ENCODE measurements at regions not wholly inside any gene's neighbourhood (a gene's known extent, or its start where the extent isn't known, plus 50 kb on each side); places are given as distances from the start of the nearest gene placed in this dataset.

GRCh38 chr21:28325618-28326017 lies 667.1 kb downstream of the LTN1 start:
- intact Hi-C loops (cut with micrococcal nuclease): no loop called here
- H3K27ac Mint-ChIP-seq: no peak overlapping the region
- Histone ChIP-seq H3K4me3 (ENCODE audit: control extremely low read depth in 1 of 5, extremely low read depth in 1 of 5, insufficient read depth in 1 of 5, low read depth in 2 of 5, low read length in 4 of 5) (no peak overlapping the region), H3K4me2 (replicated peaks; ENCODE audit: low read depth, low read length, poor library complexity, severe bottlenecking) (no peak overlapping the region), H2AFZ (ENCODE audit: insufficient read depth, low read depth, low read length, poor library complexity, severe bottlenecking) (no peak overlapping the region), H3K36me3 (replicated peaks in 1 of 2; ENCODE audit: control extremely low read depth in 1 of 2, control insufficient read depth in 1 of 2, extremely low read depth in 1 of 2, insufficient read depth in 2 of 2, low read length in 1 of 2) (no peaks in the 10 kb centered on the region), H3K27ac (ENCODE audit: low read length in 2 of 2) (no peak overlapping the region), H3K79me2 (ENCODE audit: control insufficient read depth, insufficient read depth, low read length) (no peaks in the 10 kb centered on the region), H4K20me1 (ENCODE audit: control insufficient read depth, insufficient read depth, low read length, poor library complexity, severe bottlenecking) (no peaks in the 10 kb centered on the region), H3K9me3 (ENCODE audit: control extremely low read depth in 1 of 3, control insufficient read depth in 2 of 3, insufficient read depth in 1 of 3, low read length in 2 of 3) (peaks cover 0 to 1% (median 0%) of the 10 kb centered on the region in 3 donors), H3K4me1 (ENCODE audit: control insufficient read depth in 2 of 2, insufficient read depth in 2 of 2, low read length in 2 of 2) (no peaks in the 10 kb centered on the region), H3K9ac (ENCODE audit: low read length) (no peak overlapping the region), H3K27me3 (replicated peaks in 1 of 4; ENCODE audit: control extremely low read depth in 1 of 4, control insufficient read depth in 3 of 4, insufficient read depth in 4 of 4, low read length in 3 of 4) (no peaks in the 10 kb centered on the region)
- no peak for TF ChIP-seq CTCF (IDR thresholded peaks at IDR 0.05)
- TF ChIP-seq EZH2 (IDR thresholded peaks at IDR 0.05; ENCODE audit: borderline replicate concordance, insufficient read depth, low read depth, low read length, poor library complexity, severe bottlenecking): no peak
- H3K4me1 Mint-ChIP-seq: no peaks in the 10 kb centered on the region
- no CpG with 5 or more reads among the region's 1 CpG for WGBS (ENCODE audit: insufficient coverage)
- H3K4me3 Mint-ChIP-seq: no peak overlapping the region
- DNase-seq (no peak), ATAC-seq (ENCODE audit: low read depth) (no peak)
- CTCF ChIA-PET: no interaction called here
- POLR2A ChIA-PET: no interaction called here
- H3K9me3 Mint-ChIP-seq (ENCODE audit: insufficient read depth): peaks cover 8% of the 10 kb centered on the region
- no peaks in the 10 kb centered on the region for H3K27me3 Mint-ChIP-seq

- Histone ChIP-seq H3K79me2 (ENCODE audit: control insufficient read depth, insufficient read depth, low read length) (no peaks in the 10 kb centered on the region), H3K4me3 (ENCODE audit: control extremely low read depth in 1 of 5, extremely low read depth in 1 of 5, insufficient read depth in 1 of 5, low read depth in 2 of 5, low read length in 4 of 5) (no peak overlapping the region), H2AFZ (ENCODE audit: insufficient read depth, low read depth, low read length, poor library complexity, severe bottlenecking) (no peak overlapping the region), H4K20me1 (ENCODE audit: control insufficient read depth, insufficient read depth, low read length, poor library complexity, severe bottlenecking) (no peaks in the 10 kb centered on the region), H3K27me3 (replicated peaks in 1 of 4; ENCODE audit: control extremely low read depth in 1 of 4, control insufficient read depth in 3 of 4, insufficient read depth in 4 of 4, low read length in 3 of 4) (no peaks in the 10 kb centered on the region), H3K9ac (ENCODE audit: low read length) (no peak overlapping the region), H3K36me3 (replicated peaks in 1 of 2; ENCODE audit: control extremely low read depth in 1 of 2, control insufficient read depth in 1 of 2, extremely low read depth in 1 of 2, insufficient read depth in 2 of 2, low read length in 1 of 2) (no peaks in the 10 kb centered on the region), H3K4me1 (ENCODE audit: control insufficient read depth in 2 of 2, insufficient read depth in 2 of 2, low read length in 2 of 2) (no peaks in the 10 kb centered on the region), H3K27ac (ENCODE audit: low read length in 2 of 2) (no peak overlapping the region), H3K4me2 (replicated peaks; ENCODE audit: low read depth, low read length, poor library complexity, severe bottlenecking) (no peak overlapping the region), H3K9me3 (ENCODE audit: control extremely low read depth in 1 of 3, control insufficient read depth in 2 of 3, insufficient read depth in 1 of 3, low read length in 2 of 3) (peaks cover 0 to 1% (median 0%) of the 10 kb centered on the region in 3 donors)
- TF ChIP-seq CTCF (IDR thresholded peaks at IDR 0.05): no peak
- Mint-ChIP-seq H3K4me1 (no peaks in the 10 kb centered on the region), H3K27ac (no peak overlapping the region), H3K4me3 (no peak overlapping the region), H3K9me3 (ENCODE audit: insufficient read depth) (peaks cover 8% of the 10 kb centered on the region), H3K27me3 (no peaks in the 10 kb centered on the region)
- ChIA-PET CTCF (no interaction called here), POLR2A (no interaction called here)
- no peak for DNase-seq
- WGBS (ENCODE audit: insufficient coverage): no CpG with 5 or more reads among the region's 2 CpGs
- ATAC-seq (ENCODE audit: low read depth): no peak
- intact Hi-C loops (cut with micrococcal nuclease): no loop called here
Measured at GRCh38 chr21:28324690-28325089, 668.0 kb downstream of the LTN1 start.
